ENCODE measurements at regions not wholly inside any gene's neighbourhood (a gene's known extent, or its start where the extent isn't known, plus 50 kb on each side); places are given as distances from the start of the nearest gene placed in this dataset.

DNA sequence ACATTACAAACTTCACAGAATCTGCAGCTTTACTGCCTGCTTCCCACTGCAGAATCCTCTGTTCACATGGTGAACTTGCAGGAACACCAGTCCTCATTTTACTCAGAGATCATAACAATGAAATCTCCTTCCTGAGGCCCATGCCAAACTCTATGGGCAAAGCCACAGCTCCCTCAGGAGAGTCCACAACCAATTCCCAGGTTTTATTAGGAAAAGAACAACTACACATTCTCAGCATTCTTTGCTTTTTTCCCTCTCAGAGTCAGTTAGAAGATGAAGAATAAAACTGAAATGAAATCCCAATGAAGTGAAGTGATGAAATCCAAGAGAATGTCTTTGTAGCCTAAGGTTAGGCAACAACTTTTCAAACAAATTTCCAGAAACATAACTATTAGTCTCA, 233.7 kb downstream of the DSEL start:
- no peak for DNase-seq

DNA sequence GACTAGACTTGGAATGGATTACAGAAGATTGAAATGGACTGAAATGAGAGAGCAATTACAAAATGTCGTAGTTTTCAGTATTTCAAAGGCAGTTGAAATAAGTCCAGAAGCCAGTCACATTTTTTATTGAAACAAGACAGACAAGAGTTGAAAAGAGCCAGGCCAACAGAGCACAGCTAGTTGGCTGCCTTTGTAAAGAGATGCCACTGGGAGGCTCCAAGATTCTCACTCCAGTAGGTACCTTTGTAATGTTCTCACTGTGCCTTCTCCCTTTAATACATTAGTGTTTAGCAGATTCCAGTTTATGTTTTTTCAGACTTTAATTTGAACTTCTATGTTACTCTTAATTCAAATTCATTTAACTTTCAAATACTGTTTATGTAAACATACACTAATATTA, 234.8 kb downstream of the DSEL start:
- DNase-seq: no peak

DNA sequence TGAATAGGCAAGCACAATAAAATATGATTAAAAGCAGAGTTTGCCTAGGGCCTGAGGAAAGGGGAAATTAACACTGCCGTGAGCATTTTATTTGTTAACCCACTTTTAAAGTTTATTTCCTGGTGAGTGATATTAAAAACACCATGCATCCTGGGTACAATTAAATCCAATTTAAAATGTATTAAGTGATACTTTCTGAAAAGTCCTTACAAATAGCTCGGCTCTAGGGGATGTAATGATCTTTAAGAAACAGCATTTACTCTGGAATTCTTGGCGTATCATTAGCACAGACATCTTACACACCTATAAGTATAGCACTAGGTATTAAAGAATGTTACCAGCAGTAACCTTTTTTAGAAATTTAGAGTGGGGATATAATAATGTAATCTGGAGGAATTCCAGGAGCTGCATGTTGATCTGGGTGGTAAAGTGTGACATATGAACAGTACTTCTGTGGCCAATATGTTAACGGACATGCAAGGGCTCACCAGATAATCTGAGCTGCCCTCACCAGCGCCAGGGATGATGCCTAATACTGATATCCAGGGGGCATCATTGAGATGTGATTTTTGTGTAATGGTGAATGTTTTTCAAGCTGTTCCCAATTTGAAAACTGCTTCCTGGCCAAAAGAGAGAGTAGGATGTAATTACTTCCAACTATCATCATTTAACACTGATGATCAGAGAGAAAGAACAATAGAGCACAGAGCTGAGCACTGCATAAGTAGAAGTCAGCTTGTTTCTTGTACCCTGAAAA, 235.9 kb downstream of the DSEL start:
- DNase-seq: no peak

DNA sequence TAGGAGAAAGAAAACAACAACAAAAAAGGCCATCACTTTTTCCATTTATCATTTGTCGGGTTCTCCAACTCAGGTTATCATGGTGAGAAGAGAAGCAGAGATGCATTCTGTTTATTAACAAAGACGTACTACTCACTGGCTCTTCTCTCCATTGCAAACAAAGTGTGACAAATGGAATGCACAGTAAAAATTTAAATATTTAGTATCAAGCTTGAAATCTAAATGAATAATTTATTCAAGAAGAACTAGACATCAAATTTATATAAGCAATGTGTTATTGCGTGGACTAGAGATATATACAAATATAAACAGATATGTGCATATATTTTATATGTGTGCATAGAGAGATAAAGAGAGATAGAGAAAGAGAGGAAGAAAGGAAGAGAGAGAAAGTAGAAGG, 236.5 kb downstream of the DSEL start:
- DNase-seq: no peak

DNA sequence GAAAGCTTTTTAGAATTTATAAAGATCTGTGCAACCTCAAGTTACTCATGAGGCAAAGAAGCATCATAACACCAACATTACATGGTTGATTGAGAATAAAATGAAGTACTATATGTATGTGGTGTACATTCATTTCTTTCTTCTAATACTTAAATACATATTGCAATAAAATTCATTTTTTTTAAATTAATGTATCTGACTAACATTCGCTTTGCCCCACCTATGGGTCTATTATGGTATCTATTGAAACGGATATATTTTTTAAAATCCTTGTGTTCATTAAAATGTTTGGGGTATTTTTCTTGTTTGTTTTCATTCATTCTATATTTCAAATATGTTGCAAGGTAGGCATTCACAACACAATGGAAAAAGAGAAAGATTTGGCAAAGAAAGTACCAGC, 237.5 kb downstream of the DSEL start:
- no peak for DNase-seq

DNA sequence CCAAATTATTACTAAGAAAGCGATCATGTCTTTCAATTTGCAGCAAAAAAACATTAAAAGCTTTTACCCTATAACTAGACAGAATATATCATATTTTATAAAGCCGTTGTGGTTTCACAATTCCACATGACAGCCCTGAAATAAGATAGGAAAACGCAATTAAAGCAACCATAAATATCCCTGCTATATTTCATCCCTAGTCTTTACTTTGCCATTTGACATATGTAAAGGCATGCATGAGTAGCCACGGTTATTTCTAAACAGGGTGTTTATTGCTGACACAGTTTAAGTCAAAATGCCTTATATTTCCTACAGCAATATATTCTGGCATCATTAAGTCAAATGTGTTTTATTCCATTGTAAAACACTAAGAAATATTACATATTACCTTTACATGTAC, 239.9 kb downstream of the DSEL start:
- DNase-seq: no peak

DNA sequence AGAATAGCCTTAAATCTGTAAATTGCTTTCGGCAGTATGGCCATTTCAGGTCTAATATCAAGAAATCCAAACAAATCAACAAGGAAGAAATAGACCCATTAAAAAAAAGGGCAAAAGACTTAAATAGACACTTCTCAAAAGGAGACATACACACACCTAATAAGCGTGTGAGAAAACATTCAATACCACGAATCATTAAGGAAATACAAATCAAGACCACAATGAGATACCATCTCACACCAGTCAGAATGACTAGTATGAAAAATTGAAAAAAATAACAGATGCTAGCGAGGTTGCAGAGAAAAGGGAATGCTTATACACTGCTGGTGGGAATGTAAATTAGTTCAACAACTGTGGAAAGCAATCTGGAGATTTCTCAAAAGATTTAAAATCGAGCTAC, 243.2 kb downstream of the DSEL start:
- DNase-seq: no peak

DNA sequence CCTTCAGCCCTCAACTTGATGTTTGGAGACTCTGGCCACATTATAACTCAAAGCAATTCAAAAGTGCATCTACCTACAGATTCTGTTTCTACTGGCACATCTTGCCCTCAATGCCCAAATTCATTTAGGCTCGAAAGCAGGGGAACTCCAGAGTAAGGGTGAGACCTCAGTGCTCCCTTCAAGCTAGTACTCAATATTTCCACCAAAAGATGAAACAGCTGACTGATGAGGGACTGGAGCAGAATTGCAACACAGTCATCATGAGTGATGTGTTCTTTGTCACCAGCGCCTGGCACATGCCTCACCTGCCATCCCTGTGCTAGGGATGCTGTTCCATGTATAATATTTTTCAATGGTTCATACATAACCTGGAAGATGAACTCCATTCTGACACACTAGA, 247.3 kb downstream of the DSEL start:
- DNase-seq: no peak

DNA sequence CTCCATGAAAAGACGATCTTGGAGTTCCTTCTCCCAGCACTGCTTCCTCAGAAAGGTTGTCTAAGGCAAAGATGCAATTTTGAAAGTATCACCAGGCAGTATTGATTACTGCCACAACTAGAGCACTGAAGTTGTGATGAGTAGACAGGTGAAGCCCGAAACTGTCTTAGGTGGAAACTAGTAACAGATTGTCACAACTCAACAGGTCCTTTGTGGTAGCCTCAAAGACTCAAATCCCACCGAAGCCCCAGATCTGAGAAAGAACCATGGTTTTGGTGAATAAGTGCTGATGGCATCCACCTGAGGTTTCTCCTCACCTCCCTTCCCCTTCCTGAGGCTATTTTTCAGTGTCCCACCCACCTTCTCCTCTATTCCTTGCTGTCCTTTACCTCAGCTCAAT, 248.0 kb downstream of the DSEL start:
- DNase-seq: no peak

DNA sequence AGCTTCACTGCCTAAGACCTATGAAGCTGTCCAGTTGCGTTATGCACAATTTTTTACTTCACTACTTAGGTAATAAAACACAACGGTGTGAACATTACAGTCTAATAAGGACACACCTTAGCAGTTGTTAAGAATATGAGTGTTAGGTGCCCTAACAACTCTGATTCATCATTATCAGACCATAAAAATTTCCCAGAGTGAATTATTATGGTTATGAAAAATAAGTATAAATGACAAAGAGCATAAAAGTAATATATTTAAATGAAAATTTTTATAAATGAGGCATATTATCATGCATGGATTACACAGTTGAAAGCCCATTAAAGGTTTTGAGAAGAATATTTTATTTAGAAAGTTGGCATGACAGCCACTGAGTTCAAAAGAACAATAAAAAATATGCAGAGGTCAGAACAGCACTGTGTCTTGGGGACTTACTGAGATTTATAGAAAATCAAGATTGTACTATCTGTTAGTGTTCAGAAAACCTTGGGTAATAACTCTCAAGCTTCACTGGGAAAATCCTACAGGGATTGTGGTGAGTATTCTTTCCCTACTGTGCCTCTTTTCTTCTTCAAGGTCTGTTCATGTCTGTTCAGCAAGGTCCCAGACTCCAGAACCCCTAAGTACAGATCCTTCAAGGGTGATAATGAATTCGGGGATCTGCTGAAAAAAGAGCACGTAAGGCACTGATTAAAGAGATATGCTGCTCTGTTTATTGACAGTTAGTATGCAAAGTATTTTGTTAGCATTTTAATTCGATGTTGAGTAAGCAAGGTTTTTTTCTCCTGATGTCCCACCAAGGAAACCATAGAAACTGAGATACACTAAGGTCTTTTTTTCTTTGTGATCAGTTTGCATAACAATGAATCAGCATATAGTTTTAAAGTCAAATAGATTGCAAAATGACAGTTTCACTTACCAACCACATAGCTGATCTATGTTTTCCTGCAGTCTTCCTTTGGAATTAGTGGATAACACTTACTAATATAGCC, 250.0 kb downstream of the DSEL start:
- DNase-seq: no peak

DNA sequence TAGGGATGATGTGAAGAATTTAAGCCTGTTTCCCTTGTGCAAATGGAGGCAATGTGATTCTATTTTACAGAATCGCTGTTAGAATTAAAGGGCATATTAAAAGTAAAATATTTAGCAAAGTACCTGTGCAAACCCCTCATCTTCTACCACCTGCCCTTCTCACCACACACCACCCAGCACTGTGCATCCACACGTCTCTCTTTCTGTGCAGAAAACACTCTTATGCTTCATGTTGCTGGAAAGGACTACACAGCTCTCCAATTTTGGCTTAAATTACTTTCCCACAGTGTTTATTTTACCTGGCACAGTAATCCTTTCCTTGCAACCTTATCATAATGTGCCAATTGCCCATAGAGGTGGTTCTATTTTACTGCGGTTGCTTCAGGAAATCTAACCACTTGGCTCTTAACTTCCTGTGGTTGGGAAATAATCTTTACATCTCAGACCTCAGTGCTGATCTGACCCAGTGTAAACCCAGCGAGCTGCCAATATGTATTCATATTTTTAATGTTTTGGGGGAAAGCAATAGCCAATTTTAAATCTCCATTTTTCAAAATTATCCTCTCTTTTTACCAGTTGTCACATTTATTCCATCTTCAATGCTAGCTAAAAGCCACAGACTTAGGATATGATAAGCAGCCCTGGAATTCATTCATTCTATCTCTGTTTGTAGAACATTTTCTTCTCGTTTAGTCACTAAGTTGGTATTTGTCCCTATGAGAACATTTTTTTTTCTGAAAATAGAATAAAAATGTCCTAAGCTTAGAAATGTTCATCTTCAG, 250.9 kb downstream of the DSEL start:
- DNase-seq: no peak

DNA sequence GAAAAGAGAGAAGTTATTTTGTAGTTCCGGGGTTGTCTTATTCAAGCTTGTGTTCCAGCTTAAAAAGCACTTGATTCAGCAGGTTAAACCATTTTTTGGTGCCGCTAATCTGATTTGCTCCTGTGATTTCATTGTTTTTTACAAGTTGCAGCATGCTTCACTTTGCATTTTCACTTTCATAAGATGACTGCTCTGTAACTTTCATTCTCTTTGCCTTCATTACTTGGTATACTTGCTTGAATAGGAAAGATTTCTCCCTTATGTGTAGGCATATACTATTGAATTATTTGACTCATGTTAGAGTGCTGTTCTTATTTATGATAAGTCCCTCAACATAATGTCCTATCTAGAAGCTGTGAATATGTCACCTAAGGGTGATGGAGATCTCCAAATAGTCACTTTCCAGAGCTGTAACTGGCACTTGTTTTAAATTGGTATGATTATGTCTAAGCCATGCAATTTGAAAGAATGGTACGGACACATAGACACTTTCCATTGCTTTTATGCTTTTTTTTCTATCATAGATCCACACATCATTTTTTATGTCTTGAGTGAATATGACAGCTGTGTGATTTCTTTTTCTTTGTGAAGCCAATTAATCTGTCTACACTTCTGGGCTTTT, 254.5 kb downstream of the DSEL start:
- no peak for DNase-seq

DNA sequence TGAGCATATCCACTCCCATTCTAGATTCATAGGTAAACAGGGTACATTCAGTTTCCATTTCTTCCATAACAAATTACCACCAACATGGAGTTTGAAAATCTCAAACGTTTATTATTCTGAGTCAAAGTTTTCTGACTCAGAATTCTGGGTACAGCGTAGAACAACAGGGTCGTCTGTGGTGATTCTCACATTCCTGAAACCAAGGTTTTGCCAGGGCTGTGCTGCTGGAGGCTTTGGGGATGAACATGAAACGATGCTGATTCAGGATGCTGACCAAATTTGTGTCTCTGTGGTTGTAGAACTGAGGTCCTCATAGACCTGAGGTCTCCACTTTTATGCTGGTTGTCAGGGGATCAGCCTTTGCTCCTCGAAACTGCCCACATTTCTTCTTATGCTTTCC, 255.7 kb downstream of the DSEL start:
- no peak for DNase-seq

DNA sequence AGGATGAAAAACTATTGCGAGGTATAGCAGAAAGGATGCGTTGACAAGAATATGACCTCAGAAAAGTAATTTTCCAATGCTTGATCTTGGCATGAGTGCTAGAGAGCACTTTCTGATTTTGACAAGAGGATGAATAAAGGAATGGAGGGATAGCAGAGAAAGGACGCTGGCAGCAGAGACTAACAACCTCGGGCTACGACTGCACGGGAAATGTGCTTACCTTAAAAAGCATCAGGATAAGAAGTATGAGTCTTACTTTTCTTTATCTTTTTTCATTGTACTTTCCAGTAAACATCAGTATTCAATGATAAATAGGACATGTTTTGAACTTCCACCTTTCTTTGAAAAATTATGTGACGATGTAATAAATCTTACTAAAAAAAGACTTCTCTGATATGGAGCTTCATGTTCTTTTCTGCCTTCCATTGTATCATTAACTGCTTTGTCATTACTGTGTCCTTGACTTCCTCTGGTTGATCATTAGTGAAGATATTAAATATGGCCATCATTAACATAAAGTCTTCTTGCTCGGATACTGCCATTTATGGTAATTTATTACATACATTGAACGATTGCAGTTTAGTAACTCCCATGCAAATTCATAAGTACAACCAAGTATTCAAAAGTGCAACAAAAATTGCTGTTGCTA, 265.6 kb downstream of the DSEL start:
- no peak for DNase-seq

DNA sequence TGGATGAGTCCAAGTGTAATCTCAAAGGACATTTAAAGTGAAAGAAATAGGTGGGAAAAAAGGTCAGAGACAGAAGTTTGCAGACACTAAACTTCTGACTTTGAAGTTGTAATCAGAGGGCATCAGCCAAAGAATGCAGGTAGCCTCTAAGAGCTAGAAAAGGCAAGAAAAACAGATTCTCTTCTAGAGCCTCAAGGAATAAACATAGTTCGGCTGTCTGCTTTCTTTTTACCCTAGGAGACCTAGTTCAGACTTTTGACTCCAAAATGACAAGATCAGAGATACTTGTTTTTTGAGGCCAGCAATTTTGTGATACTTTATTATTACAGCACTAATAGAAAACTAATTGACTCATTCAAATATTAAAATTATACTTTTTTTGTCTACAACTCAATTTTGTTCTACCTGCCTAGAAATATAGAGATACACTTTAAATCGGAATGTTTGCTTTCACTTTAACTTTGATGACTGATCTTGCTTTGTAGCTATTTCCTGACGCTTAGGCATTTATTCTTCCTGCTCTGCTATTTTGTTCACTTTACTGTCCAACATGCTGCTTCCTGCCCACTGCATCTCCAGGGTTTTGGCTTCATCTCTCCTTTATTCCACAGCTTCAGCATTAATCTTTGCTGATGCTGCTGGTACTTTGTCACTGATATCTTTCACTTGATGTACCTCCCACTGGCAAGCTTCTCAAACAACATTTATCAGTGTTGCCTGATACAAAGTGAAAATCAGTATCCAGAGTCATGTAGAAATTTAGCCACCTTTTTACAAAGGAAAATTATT, 272.5 kb downstream of the DSEL start:
- DNase-seq: no peak

DNA sequence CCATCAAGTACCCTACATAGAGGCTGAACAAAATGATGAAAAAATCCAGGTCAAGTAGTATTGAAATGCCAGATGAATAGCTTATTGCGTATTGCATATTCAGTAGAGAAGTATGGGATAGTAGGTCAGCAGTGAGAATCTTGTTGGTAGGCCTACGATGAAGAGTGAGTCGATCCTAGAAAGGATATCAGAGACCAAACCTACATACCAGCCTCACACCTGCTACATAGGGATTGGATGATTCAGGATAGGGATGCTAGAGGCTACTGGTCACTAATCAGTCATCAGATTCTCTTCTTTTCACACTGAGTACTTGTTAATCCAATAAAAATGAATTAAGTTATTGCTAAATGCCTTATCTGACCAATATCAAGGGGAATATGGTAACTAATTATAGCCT, 274.5 kb downstream of the DSEL start:
- DNase-seq: no peak

DNA sequence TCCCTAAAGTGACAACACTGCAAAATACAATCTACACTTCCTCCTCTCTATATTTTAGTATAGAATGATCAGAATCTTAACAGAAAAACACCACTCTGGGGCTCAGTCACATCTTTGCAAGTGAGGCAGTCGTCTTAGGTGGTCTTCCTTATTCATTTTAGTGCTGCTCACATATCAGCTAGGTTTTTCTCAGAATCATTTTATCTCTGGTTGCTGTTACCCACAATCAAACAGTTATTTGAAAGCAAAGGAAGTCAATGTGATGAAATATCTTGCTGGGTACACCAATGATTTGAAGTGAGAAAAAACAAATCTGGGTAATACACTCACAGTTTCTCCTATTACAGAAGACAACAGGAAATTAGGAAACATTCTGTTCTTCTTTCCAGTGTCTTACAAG, 275.2 kb downstream of the DSEL start:
- no peak for DNase-seq

DNA sequence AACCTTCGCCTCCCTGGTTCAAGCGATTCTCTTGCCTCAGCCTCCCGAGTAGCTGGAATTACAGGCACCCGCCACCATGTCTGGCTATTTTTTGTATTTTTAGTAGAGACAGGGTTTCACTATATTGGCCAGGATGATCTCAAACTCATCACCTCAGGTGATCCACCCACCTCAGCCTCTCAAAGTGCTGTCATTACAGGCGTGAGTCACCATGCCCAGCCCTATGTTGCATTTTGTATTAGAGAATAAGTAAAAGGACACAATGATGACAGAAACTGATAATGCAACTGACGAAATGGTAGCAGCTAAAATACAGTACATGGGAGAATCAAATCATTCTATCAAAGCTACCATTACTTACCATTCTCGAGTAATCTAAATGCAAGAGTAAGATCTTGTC, 276.7 kb downstream of the DSEL start:
- peak; percentile 5 for DNase-seq

DNA sequence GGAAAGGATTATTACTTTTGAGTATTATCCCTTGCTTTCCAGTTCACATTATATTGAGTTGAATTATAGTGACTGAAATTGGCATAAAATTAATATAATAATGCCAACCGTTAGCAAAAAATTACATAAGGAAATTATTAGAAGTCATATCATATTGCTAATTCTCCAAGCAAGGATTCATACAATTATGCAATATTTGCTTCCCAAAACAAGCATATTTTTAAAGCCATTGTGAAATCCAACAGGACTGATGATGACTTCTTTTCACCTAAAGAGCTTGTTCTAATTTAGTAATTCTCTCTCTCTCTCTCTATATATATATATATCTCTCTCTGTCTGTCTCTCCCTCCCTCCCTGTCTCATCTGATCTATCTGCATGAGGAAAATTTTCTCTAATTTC, 283.5 kb downstream of the DSEL start:
- no peak for DNase-seq

DNA sequence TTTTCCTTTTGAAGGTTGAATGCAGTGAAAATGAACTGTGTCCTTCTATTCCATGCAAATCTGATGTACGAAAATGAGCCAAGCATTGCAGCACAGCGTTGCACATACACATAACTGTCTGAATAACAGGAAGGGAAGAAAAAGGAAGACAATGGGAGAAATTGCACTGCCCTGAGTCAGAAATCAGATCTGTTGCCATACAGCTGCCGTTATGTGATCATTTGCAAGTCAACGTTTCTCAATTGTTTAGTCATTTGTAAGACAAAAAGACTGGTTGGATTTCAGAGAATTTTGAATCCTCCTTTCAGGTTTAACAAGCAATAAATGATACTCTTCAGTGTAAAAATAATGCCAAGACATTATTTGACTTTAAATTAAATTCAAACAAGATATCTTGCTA, 284.1 kb downstream of the DSEL start:
- DNase-seq: no peak

DNA sequence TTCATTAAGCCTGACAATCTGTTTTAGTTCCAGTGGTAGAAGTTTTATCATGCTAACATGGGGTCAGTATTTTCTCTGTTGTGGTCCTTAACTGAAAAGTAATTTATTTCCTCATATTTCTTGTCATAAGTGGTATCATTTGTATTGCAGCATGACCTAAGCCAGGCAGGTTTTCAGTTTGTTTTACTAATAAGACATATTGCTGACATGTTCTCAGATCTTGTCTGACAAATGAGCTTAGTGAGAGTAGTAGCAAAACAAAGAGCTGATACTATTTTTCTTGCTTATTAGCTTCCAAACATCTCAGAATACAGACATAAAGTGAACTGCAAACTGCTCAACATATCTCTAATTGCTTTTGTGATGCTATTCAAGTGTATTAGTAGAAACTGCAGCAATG, 293.6 kb downstream of the DSEL start:
- DNase-seq: no peak

DNA sequence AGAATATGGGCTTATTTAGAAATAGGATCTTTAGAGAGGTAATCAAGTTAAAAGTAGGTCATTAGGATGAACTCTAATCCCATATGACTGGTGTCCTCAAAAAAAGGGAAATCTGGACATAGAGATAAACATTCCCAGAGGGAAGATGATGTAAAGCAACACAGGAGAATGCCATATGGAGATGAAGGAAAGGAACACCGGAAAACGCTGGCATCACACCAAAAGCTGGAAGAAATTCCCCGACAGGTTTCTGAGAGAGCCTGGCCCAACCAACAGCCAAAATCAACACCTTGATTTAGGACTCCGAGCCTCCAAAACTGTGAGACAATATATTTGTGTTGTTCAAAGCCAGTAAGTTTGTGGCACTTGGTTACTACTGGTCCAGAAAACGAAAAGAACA, 296.7 kb downstream of the DSEL start:
- no peak for DNase-seq
